ENCODE measurements at regions not wholly inside any gene's neighbourhood (a gene's known extent, or its start where the extent isn't known, plus 50 kb on each side); places are given as distances from the start of the nearest gene placed in this dataset.

DNA sequence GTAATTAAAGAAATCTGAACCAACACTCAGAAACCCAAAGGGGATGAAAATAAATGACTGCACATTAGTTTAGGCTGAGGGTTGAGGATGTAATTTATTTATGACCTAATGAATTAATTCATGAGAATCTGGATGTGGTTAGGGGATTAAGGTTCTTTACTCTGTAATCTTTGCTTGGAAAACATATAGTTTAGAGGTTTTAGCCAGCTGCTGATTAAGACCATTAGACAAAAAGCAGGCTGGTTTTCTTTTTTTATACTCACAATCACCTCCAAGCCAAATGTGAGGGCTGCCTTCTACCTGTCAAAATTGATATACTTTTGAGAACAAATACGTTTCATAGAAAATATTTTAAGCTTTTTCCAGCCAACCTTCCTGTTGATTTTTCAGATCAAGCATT lies 2705.8 kb downstream of the PCDH7 start (continued):
- TF ChIP-seq ELF1 (IDR thresholded peaks at IDR 0.05; ENCODE audit: borderline replicate concordance, low read depth), result no peak
- TF ChIP-seq SP1 (IDR thresholded peaks at IDR 0.05; ENCODE audit: low read depth), result no peak

DNA sequence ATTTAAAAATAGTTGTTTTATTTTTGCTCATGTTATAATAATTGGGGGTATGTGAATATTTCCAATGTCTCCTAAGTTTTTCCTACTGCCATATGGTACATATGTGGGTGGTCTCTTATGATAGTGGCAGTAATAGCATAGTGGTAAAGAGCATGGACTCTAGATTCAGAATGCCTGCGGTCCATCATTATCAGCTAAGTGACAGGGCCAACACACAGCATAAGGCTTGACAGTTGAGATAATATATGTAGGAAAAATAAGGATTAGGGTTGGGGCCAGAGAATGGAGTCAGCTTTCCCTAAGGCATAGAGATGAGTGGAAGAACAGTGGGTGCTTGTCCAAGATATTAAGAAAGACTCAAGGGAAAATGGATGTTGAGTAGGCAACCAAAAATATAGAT lies 2707.5 kb downstream of the PCDH7 start:
- H3K9me2 ChIP-seq (ENCODE audit: insufficient read depth), result no peaks in the 10 kb centered on the region
- no peak overlapping the region for H3K9ac ChIP-seq (ENCODE audit: low read length)
- CTCF ChIA-PET, result no interaction called here
- DNase-seq (ENCODE audit: low read depth, low spot score) (no peak), ATAC-seq (no peak)
- RAD21 ChIA-PET (ENCODE audit: low non-redundant PET in 1 of 2, low total read pairs in 2 of 2, uncharacterized antibody in 2 of 2, unreplicated experiment in 2 of 2), result no interaction called here
- no peaks in the 10 kb centered on the region for H3K9me3 ChIP-seq (ENCODE audit: control insufficient read depth in 1 of 2, insufficient read depth in 1 of 2, low read depth in 1 of 2, low read length in 2 of 2)
- BruUV-seq (replicated peaks), result no TSS peak
- no peaks in the 10 kb centered on the region for H3K4me1 ChIP-seq (ENCODE audit: control insufficient read depth in 1 of 2, insufficient read depth in 2 of 2, low read length in 2 of 2)
- TF ChIP-seq, protein P1, sequence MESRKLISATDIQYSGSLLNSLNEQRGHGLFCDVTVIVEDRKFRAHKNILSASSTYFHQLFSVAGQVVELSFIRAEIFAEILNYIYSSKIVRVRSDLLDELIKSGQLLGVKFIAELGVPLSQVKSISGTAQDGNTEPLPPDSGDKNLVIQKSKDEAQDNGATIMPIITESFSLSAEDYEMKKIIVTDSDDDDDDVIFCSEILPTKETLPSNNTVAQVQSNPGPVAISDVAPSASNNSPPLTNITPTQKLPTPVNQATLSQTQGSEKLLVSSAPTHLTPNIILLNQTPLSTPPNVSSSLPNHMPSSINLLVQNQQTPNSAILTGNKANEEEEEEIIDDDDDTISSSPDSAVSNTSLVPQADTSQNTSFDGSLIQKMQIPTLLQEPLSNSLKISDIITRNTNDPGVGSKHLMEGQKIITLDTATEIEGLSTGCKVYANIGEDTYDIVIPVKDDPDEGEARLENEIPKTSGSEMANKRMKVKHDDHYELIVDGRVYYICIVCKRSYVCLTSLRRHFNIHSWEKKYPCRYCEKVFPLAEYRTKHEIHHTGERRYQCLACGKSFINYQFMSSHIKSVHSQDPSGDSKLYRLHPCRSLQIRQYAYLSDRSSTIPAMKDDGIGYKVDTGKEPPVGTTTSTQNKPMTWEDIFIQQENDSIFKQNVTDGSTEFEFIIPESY (IDR thresholded peaks at IDR 0.05; ENCODE audit: extremely low read depth, insufficient replicate concordance, low read length), result no peak
- no peak overlapping the region for H3K4me3 ChIP-seq (replicated peaks in 1 of 2; ENCODE audit: low read depth in 1 of 2, low read length in 2 of 2)
- H3K36me3 ChIP-seq (ENCODE audit: control insufficient read depth in 1 of 2, insufficient read depth in 2 of 2, low read length in 2 of 2), result no peaks in the 10 kb centered on the region
- no peak overlapping the region for H3K27ac ChIP-seq (ENCODE audit: low read depth, low read length)
- H4K20me1 ChIP-seq (ENCODE audit: insufficient read depth), result no peaks in the 10 kb centered on the region
- no peak overlapping the region for H2AFZ ChIP-seq (ENCODE audit: low read depth, low read length, poor library complexity, severe bottlenecking)
- H3K79me2 ChIP-seq (ENCODE audit: insufficient read depth, low read length), result no peaks in the 10 kb centered on the region
- POLR2A ChIA-PET, result no interaction called here
- no peaks in the 10 kb centered on the region for H3K27me3 ChIP-seq (ENCODE audit: insufficient read depth, low read length)
- intact Hi-C loops (cut with micrococcal nuclease), result no loop called here
- H3K4me2 ChIP-seq (ENCODE audit: low read length), result no peak overlapping the region

DNA sequence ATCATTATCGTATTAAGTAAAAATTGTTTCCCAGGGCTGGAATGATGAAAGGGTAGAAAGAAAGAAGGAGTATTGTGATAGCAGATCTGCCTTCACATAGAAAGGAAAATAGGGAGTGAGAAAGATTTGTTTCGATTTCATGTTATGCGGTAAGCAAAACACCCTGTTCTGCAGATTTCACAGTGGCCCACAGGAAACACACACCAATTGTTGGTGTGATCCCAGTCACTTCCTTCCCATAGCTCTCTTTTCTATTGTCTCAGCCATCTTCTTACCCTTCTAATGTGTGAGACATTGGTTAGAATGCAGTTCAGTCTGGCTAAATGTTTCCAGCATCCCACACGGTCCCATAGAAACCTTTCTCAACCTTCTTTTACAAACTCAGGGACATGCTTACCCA lies 2709.8 kb downstream of the PCDH7 start:
- intact Hi-C loops (cut with micrococcal nuclease), result no loop called here
- Histone ChIP-seq H3K4me2 (ENCODE audit: low read length) (no peak overlapping the region), H3K9me2 (ENCODE audit: insufficient read depth) (no peaks in the 10 kb centered on the region), H3K4me1 (ENCODE audit: control insufficient read depth in 1 of 2, insufficient read depth in 2 of 2, low read length in 2 of 2) (no peaks in the 10 kb centered on the region), H3K36me3 (ENCODE audit: control insufficient read depth in 1 of 2, insufficient read depth in 2 of 2, low read length in 2 of 2) (no peaks in the 10 kb centered on the region), H3K9me3 (ENCODE audit: control insufficient read depth in 1 of 2, insufficient read depth in 1 of 2, low read depth in 1 of 2, low read length in 2 of 2) (no peaks in the 10 kb centered on the region), H3K27me3 (ENCODE audit: insufficient read depth, low read length) (no peaks in the 10 kb centered on the region), H3K79me2 (ENCODE audit: insufficient read depth, low read length) (no peaks in the 10 kb centered on the region), H3K27ac (ENCODE audit: low read depth, low read length) (no peak overlapping the region), H3K9ac (ENCODE audit: low read length) (no peak overlapping the region), H3K4me3 (replicated peaks in 1 of 2; ENCODE audit: low read depth in 1 of 2, low read length in 2 of 2) (no peak overlapping the region), H4K20me1 (ENCODE audit: insufficient read depth) (no peaks in the 10 kb centered on the region), H2AFZ (ENCODE audit: low read depth, low read length, poor library complexity, severe bottlenecking) (no peak overlapping the region)
- CTCF ChIA-PET, result no interaction called here
- RAD21 ChIA-PET (ENCODE audit: low non-redundant PET in 1 of 2, low total read pairs in 2 of 2, uncharacterized antibody in 2 of 2, unreplicated experiment in 2 of 2), result no interaction called here
- ATAC-seq (no peak), DNase-seq (ENCODE audit: low read depth, low spot score) (no peak)
- TF ChIP-seq TCF7L2 (IDR thresholded peaks at IDR 0.05; ENCODE audit: borderline replicate concordance, extremely low read depth, insufficient read depth, insufficient read length) (no peak), POLR2AphosphoS5 (IDR thresholded peaks at IDR 0.05; ENCODE audit: low read depth, low read length) (no peak), EGR1 (IDR thresholded peaks at IDR 0.05; ENCODE audit: low read depth) (no peak), ZNF274 (IDR thresholded peaks at IDR 0.05; ENCODE audit: low read depth, low read length) (no peak), JUND (IDR thresholded peaks at IDR 0.05) (no peak), SRF (IDR thresholded peaks at IDR 0.05; ENCODE audit: low read depth) (no peak), RAD21 (IDR thresholded peaks at IDR 0.05; ENCODE audit: low read depth) (no peak), EZH2phosphoT487 (IDR thresholded peaks at IDR 0.05; ENCODE audit: borderline replicate concordance) (no peak), FOSL1 (IDR thresholded peaks at IDR 0.05; ENCODE audit: low read depth) (no peak)
- TF ChIP-seq, protein P2, sequence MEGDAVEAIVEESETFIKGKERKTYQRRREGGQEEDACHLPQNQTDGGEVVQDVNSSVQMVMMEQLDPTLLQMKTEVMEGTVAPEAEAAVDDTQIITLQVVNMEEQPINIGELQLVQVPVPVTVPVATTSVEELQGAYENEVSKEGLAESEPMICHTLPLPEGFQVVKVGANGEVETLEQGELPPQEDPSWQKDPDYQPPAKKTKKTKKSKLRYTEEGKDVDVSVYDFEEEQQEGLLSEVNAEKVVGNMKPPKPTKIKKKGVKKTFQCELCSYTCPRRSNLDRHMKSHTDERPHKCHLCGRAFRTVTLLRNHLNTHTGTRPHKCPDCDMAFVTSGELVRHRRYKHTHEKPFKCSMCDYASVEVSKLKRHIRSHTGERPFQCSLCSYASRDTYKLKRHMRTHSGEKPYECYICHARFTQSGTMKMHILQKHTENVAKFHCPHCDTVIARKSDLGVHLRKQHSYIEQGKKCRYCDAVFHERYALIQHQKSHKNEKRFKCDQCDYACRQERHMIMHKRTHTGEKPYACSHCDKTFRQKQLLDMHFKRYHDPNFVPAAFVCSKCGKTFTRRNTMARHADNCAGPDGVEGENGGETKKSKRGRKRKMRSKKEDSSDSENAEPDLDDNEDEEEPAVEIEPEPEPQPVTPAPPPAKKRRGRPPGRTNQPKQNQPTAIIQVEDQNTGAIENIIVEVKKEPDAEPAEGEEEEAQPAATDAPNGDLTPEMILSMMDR (IDR thresholded peaks at IDR 0.05 in 2 of 3, conservative IDR thresholded peaks at IDR 0.05 in 1 of 3; ENCODE audit: borderline replicate concordance in 1 of 3, insufficient read depth in 1 of 3, low read depth in 2 of 3, low read length in 2 of 3), result no peak
- POLR2A ChIA-PET, result no interaction called here
- no TSS peak for BruUV-seq (replicated peaks)

Measured in HCT116 (cell line).